Breast epithelium (tissue), 3 donors: ENCODE measurements at regions not wholly inside any gene's neighbourhood (a gene's known extent, or its start where the extent isn't known, plus 50 kb on each side); places are given as distances from the start of the nearest gene placed in this dataset.

ENCODE experiments used
- POLR2A ChIP-seq: fragments of 450-650 bp; IDR thresholded peaks from one replicate; pipeline ENCODE4 v1.6.1; 2016; ENCODE audit warnings: antibody characterized with exemption, mild to moderate bottlenecking, moderate library complexity
- TF ChIP-seq, protein P1 (sequence below), 3 donors: fragments of 450-650 bp; IDR thresholded peaks; one replicate each; pipeline ENCODE4 v1.5.1; 2016 to 2017; ENCODE audit warnings: antibody characterized with exemption in 3 of 3, mild to moderate bottlenecking in 3 of 3, moderate library complexity in 3 of 3

DNA sequence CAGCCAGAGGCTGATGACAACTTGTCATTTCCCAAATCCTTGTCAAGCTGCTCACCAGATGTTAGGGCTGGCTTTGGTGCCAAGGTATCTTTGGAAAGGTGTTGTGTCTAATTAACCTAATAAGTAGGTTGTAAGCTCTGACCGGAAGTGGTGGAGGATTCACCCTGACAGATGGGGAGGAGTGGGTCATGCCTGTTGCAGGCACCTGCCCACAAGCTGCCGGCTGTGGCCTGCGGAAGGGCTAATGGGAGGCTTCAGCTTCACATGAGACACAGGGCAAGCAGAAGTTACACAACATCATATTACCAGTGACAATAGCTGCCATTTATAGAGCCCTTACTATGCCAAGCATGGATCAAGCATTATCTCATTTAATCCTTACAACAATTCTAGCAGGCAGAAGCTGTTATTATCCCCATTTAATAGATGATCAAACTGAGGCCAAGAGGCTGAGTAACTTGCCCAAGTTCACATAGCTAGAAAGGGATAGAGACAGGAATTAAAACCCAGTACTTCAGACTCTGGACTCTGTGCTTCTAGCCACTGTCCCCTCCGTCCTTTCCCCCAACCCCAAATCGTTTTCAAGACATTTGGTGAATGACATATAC is 63.1 kb upstream of the DUSP5 start:
- TF ChIP-seq, protein P1, sequence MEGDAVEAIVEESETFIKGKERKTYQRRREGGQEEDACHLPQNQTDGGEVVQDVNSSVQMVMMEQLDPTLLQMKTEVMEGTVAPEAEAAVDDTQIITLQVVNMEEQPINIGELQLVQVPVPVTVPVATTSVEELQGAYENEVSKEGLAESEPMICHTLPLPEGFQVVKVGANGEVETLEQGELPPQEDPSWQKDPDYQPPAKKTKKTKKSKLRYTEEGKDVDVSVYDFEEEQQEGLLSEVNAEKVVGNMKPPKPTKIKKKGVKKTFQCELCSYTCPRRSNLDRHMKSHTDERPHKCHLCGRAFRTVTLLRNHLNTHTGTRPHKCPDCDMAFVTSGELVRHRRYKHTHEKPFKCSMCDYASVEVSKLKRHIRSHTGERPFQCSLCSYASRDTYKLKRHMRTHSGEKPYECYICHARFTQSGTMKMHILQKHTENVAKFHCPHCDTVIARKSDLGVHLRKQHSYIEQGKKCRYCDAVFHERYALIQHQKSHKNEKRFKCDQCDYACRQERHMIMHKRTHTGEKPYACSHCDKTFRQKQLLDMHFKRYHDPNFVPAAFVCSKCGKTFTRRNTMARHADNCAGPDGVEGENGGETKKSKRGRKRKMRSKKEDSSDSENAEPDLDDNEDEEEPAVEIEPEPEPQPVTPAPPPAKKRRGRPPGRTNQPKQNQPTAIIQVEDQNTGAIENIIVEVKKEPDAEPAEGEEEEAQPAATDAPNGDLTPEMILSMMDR (IDR thresholded peaks at IDR 0.05) = no peak
- TF ChIP-seq POLR2A = no peak
